ENCODE measurements at regions not wholly inside any gene's neighbourhood (a gene's known extent, or its start where the extent isn't known, plus 50 kb on each side); places are given as distances from the start of the nearest gene placed in this dataset.

DNA sequence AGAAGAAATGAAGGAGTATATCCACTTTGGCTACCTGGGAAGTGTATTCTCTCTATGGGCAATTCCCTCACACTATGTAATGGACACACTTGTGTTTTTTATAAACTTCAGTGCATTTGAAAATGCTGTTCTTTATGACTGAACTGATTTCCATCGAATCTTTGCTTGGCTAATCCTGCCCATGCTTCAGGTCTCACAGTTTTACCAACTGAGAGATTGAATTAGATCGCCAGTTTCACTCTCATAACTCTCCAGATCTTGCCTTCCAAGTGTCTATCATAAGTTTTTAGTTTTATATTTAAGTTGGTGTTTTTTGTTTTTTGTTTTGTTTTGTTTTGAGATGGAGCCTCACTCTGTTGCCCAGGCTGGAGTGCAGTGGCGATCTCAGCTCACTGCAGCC lies 73.5 kb upstream of the MBNL1 start:
- TF ChIP-seq, protein P1, sequence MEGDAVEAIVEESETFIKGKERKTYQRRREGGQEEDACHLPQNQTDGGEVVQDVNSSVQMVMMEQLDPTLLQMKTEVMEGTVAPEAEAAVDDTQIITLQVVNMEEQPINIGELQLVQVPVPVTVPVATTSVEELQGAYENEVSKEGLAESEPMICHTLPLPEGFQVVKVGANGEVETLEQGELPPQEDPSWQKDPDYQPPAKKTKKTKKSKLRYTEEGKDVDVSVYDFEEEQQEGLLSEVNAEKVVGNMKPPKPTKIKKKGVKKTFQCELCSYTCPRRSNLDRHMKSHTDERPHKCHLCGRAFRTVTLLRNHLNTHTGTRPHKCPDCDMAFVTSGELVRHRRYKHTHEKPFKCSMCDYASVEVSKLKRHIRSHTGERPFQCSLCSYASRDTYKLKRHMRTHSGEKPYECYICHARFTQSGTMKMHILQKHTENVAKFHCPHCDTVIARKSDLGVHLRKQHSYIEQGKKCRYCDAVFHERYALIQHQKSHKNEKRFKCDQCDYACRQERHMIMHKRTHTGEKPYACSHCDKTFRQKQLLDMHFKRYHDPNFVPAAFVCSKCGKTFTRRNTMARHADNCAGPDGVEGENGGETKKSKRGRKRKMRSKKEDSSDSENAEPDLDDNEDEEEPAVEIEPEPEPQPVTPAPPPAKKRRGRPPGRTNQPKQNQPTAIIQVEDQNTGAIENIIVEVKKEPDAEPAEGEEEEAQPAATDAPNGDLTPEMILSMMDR (IDR thresholded peaks at IDR 0.05; ENCODE audit: low read depth, low read length, missing input control): no peak
- TF ChIP-seq JUND (IDR thresholded peaks at IDR 0.05) (no peak), TAF1 (conservative IDR thresholded peaks at IDR 0.05) (no peak), REST (IDR thresholded peaks at IDR 0.05) (no peak), FOXA1 (IDR thresholded peaks at IDR 0.05) (no peak), FOXA2 (IDR thresholded peaks at IDR 0.05) (no peak), GABPA (IDR thresholded peaks at IDR 0.05 in 1 of 2, conservative IDR thresholded peaks at IDR 0.05 in 1 of 2) (no peak), ZBTB33 (IDR thresholded peaks at IDR 0.05) (no peak), MAX (IDR thresholded peaks at IDR 0.05) (no peak), RAD21 (IDR thresholded peaks at IDR 0.05) (no peak)
- TF ChIP-seq, protein P2, sequence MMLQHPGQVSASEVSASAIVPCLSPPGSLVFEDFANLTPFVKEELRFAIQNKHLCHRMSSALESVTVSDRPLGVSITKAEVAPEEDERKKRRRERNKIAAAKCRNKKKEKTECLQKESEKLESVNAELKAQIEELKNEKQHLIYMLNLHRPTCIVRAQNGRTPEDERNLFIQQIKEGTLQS (IDR thresholded peaks at IDR 0.05): no peak
